Sigmoid colon (tissue), 3 donors: ENCODE measurements at regions not wholly inside any gene's neighbourhood (a gene's known extent, or its start where the extent isn't known, plus 50 kb on each side); places are given as distances from the start of the nearest gene placed in this dataset.

Experiments
- POLR2A ChIP-seq, 2 donors: fragments of 450-650 bp; IDR thresholded peaks; one replicate each; pipeline ENCODE4 v1.6.1; 2016; ENCODE audit warnings: antibody characterized with exemption in 2 of 2, mild to moderate bottlenecking in 2 of 2, moderate library complexity in 2 of 2
- TF ChIP-seq, protein P1 (sequence below), 4 experiments: fragments of 450-650 bp in 3 of 4; fragments of 200-600 bp in 1 of 4; IDR thresholded peaks; one replicate each; pipeline ENCODE4 v1.5.1; 2016 to 2019; ENCODE audit warnings: antibody characterized with exemption in 4 of 4, mild to moderate bottlenecking in 3 of 4, moderate library complexity in 2 of 4

DNA sequence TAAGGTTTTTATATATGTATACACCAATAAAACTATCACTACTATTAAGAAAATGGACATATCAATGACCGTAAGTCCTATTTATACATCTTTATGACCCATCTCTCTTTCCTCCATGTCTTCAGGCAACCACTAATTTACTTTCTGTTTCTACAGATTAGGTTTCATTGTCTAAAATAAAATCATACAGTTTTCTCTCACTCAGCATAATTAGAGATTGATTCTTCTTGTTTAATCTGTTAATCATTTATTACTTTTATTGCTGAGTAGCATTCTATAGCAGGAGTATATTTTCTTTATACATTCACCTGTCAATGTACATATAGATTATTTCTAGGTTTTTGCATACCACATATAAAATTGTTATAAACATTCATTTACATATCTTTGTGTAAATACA, 388.0 kb downstream of the RFPL4B start:
- TF ChIP-seq, protein P1, sequence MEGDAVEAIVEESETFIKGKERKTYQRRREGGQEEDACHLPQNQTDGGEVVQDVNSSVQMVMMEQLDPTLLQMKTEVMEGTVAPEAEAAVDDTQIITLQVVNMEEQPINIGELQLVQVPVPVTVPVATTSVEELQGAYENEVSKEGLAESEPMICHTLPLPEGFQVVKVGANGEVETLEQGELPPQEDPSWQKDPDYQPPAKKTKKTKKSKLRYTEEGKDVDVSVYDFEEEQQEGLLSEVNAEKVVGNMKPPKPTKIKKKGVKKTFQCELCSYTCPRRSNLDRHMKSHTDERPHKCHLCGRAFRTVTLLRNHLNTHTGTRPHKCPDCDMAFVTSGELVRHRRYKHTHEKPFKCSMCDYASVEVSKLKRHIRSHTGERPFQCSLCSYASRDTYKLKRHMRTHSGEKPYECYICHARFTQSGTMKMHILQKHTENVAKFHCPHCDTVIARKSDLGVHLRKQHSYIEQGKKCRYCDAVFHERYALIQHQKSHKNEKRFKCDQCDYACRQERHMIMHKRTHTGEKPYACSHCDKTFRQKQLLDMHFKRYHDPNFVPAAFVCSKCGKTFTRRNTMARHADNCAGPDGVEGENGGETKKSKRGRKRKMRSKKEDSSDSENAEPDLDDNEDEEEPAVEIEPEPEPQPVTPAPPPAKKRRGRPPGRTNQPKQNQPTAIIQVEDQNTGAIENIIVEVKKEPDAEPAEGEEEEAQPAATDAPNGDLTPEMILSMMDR (IDR thresholded peaks at IDR 0.05) = no peak
- TF ChIP-seq POLR2A (IDR thresholded peaks at IDR 0.05) = no peak
